IMR-90 (cell line): ENCODE measurements at regions not wholly inside any gene's neighbourhood (a gene's known extent, or its start where the extent isn't known, plus 50 kb on each side); places are given as distances from the start of the nearest gene placed in this dataset.

Experiments
- CEBPB ChIP-seq: IDR thresholded peaks from 2 replicates; pipeline ENCODE4 v1.6.1; 2012; ENCODE audit warnings: low read depth, low read length, improper control_type of control experiment
- CHD1 ChIP-seq: IDR thresholded peaks from 2 replicates; pipeline ENCODE4 v1.6.1; 2012; ENCODE audit warnings: low read depth, low read length, improper control_type of control experiment
- CTCF ChIP-seq: conservative IDR thresholded peaks from 2 replicates; pipeline ENCODE4 v1.5.1; 2012; ENCODE audit warnings: mild to moderate bottlenecking, low read depth, low read length, improper control_type of control experiment
- FOS ChIP-seq: fragments of 150-350 bp; IDR thresholded peaks from 2 replicates; pipeline ENCODE4 v1.6.1; 2016; ENCODE audit warnings: low read depth, low read length
- MXI1 ChIP-seq: IDR thresholded peaks from 2 replicates; pipeline ENCODE4 v1.6.1; 2012; ENCODE audit warnings: low read depth, mild to moderate bottlenecking, low read length, moderate library complexity, borderline replicate concordance
- POLR2A ChIP-seq: IDR thresholded peaks from 2 replicates; pipeline ENCODE4 v1.6.1; 2012; ENCODE audit warnings: mild to moderate bottlenecking, low read depth, low read length
- RAD21 ChIP-seq: IDR thresholded peaks from 2 replicates; pipeline ENCODE4 v1.6.1; 2012; ENCODE audit warnings: low read length, improper control_type of control experiment
- RCOR1 ChIP-seq: IDR thresholded peaks from 2 replicates; pipeline ENCODE4 v1.6.1; 2012; ENCODE audit warnings: mild to moderate bottlenecking, low read length, improper control_type of control experiment; ENCODE audit not compliant: insufficient replicate concordance
- RFX5 ChIP-seq: IDR thresholded peaks from 2 replicates; pipeline ENCODE4 v1.8.0; 2012; ENCODE audit warnings: low read depth, mild to moderate bottlenecking, low read length, moderate library complexity
- SMC3 ChIP-seq: fragments of 150-350 bp; IDR thresholded peaks from 2 replicates; pipeline ENCODE4 v1.6.1; 2016; ENCODE audit warnings: low read depth, mild to moderate bottlenecking, antibody characterized with exemption, low read length, moderate library complexity
- TF ChIP-seq, protein P1 (sequence below): fragments of 150-350 bp; IDR thresholded peaks from 2 replicates; pipeline ENCODE4 v1.6.1; 2016; ENCODE audit warnings: low read depth, mild to moderate bottlenecking, low read length, moderate library complexity, borderline replicate concordance
- TF ChIP-seq, protein P2 (sequence below): fragments of 150-350 bp; IDR thresholded peaks from 2 replicates; pipeline ENCODE4 v1.6.1; 2017; ENCODE audit warnings: mild to moderate bottlenecking, antibody characterized with exemption, low read length, low read depth

GRCh38 chr4:159864337-159864736 is 761.5 kb downstream of the RAPGEF2 start:
- TF ChIP-seq POLR2A (no peak), SMC3 (no peak), CTCF (no peak), RCOR1 (no peak), CEBPB (no peak), CHD1 (no peak), RFX5 (no peak), RAD21 (no peak), MXI1 (no peak), FOS (no peak)
- TF ChIP-seq, protein P1, sequence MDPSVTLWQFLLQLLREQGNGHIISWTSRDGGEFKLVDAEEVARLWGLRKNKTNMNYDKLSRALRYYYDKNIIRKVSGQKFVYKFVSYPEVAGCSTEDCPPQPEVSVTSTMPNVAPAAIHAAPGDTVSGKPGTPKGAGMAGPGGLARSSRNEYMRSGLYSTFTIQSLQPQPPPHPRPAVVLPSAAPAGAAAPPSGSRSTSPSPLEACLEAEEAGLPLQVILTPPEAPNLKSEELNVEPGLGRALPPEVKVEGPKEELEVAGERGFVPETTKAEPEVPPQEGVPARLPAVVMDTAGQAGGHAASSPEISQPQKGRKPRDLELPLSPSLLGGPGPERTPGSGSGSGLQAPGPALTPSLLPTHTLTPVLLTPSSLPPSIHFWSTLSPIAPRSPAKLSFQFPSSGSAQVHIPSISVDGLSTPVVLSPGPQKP, result no peak
- TF ChIP-seq, protein P2, sequence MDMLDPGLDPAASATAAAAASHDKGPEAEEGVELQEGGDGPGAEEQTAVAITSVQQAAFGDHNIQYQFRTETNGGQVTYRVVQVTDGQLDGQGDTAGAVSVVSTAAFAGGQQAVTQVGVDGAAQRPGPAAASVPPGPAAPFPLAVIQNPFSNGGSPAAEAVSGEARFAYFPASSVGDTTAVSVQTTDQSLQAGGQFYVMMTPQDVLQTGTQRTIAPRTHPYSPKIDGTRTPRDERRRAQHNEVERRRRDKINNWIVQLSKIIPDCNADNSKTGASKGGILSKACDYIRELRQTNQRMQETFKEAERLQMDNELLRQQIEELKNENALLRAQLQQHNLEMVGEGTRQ, result no peak
